CD4-positive, alpha-beta memory T cell (primary cell): ENCODE measurements at regions not wholly inside any gene's neighbourhood (a gene's known extent, or its start where the extent isn't known, plus 50 kb on each side); places are given as distances from the start of the nearest gene placed in this dataset.

Source experiments
- CTCF ChIA-PET: fragments of 350-600 bp; sonication (Branson Sonifier 250); formaldehyde crosslinking; loops from one replicate; lab custom pipeline; 2021; ENCODE audit warnings: inconsistent platforms; ENCODE audit not compliant: partially characterized antibody; lab: Charles Lee
- POLR2A ChIA-PET: fragments of 350-600 bp; sonication (Branson Sonifier 250); formaldehyde crosslinking; loops from one replicate; lab custom pipeline; 2021; ENCODE audit not compliant: partially characterized antibody; lab: Charles Lee
- DNase-seq, 5 donors: peaks; one replicate each; pipeline versions ENCODE4 v3.0.0 to v3.0.0-alpha.2; 2020 to 2022; ENCODE audit warnings: mixed read lengths in 1 of 5
- H3K27ac ChIP-seq: one replicate; pipeline ENCODE4 v1.7.0; 2013; ENCODE audit warnings: low read depth, low read length
- H3K27me3 ChIP-seq: 2 replicates; pipeline ENCODE4 v1.7.0; 2013; ENCODE audit warnings: mild to moderate bottlenecking, low read length, moderate library complexity; ENCODE audit not compliant: insufficient read depth
- H3K36me3 ChIP-seq: 2 replicates; pipeline ENCODE4 v1.7.0; 2013; ENCODE audit warnings: mild to moderate bottlenecking, low read length, moderate library complexity; ENCODE audit not compliant: insufficient read depth
- H3K4me1 ChIP-seq: 2 replicates; pipeline ENCODE4 v1.7.0; 2013; ENCODE audit warnings: mild to moderate bottlenecking, low read length, moderate library complexity; ENCODE audit not compliant: insufficient read depth
- H3K4me3 ChIP-seq, 2 donors: one replicate each; pipeline ENCODE4 v1.7.0; 2013; ENCODE audit warnings: low read length in 2 of 2, mild to moderate bottlenecking in 1 of 2
- H3K9me3 ChIP-seq, 2 donors: one replicate each; pipeline ENCODE4 v1.7.0; 2013; ENCODE audit warnings: low read length in 2 of 2, control low read depth in 1 of 2; ENCODE audit not compliant: control insufficient read depth in 1 of 2
- H3K27ac Mint-ChIP-seq, 7 donors: one replicate each; pipeline ENCODE4 v1.8.0; 2020 to 2021; ENCODE audit warnings: mixed read lengths in 7 of 7, mild to moderate bottlenecking in 6 of 7, inconsistent platforms in 3 of 7, moderate library complexity in 3 of 7
- H3K27me3 Mint-ChIP-seq, 2 donors: one replicate each; pipeline ENCODE4 v1.8.0; 2020 to 2021; ENCODE audit warnings: mixed read lengths in 2 of 2
- H3K36me3 Mint-ChIP-seq, 2 donors: one replicate each; pipeline ENCODE4 v1.8.0; 2020 to 2021; ENCODE audit warnings: mixed read lengths in 2 of 2, inconsistent platforms in 1 of 2, mild to moderate bottlenecking in 1 of 2
- H3K4me1 Mint-ChIP-seq, 4 donors: one replicate each; pipeline ENCODE4 v1.8.0; 2020 to 2021; ENCODE audit warnings: mixed read lengths in 4 of 4, mild to moderate bottlenecking in 1 of 4
- H3K4me3 Mint-ChIP-seq, 8 donors: one replicate each; pipeline ENCODE4 v1.8.0; 2020 to 2021; ENCODE audit warnings: mixed read lengths in 8 of 8, mild to moderate bottlenecking in 7 of 8, moderate library complexity in 6 of 8, inconsistent platforms in 3 of 8
- H3K9me3 Mint-ChIP-seq, 8 donors: one replicate each; pipeline ENCODE4 v1.8.0; 2020 to 2021; ENCODE audit warnings: mixed read lengths in 8 of 8, mild to moderate bottlenecking in 5 of 8, inconsistent platforms in 3 of 8, moderate library complexity in 1 of 8
- intact Hi-C: fragments of 100-400 bp; cut with micrococcal nuclease; formaldehyde crosslinking; loops from one replicate; pipeline ENCODE4 v1.15.1; 2023

GRCh38 chr2:147463881-147464520, 380.8 kb upstream of the ACVR2A start:
- no peaks in the 10 kb centered on the region for H3K36me3 ChIP-seq
- H3K27me3 Mint-ChIP-seq, result no peaks in the 10 kb centered on the region
- H3K27ac Mint-ChIP-seq, result no peak overlapping the region
- H3K36me3 Mint-ChIP-seq, result no peaks in the 10 kb centered on the region
- no peak overlapping the region for H3K27ac ChIP-seq
- no peaks in the 10 kb centered on the region for H3K27me3 ChIP-seq
- ChIA-PET POLR2A (no interaction called here), CTCF (interaction anchor here (1.0 kb wide), 1 partner anchor 12 kb away, joined by 3 read pairs; no protein-coding TSS in a partner anchor)
- H3K4me3 Mint-ChIP-seq, result no peak overlapping the region
- H3K4me1 ChIP-seq, result no peaks in the 10 kb centered on the region
- H3K9me3 Mint-ChIP-seq, result peaks cover 0 to 2% (median 0%) of the 10 kb centered on the region in 8 donors
- no peaks in the 10 kb centered on the region for H3K9me3 ChIP-seq
- no peak overlapping the region for H3K4me3 ChIP-seq
- no peaks in the 10 kb centered on the region for H3K4me1 Mint-ChIP-seq
- DNase-seq, result no peak
- intact Hi-C loops, result no loop called here

- H3K27ac Mint-ChIP-seq, result no peak overlapping the region
- H3K27ac ChIP-seq, result no peak overlapping the region
- H3K9me3 ChIP-seq, result no peaks in the 10 kb centered on the region
- intact Hi-C loops, result no loop called here
- no peaks in the 10 kb centered on the region for H3K36me3 ChIP-seq
- ChIA-PET CTCF (no interaction called here), POLR2A (no interaction called here)
- peaks cover 0 to 3% (median 0%) of the 10 kb centered on the region in 4 donors for H3K4me1 Mint-ChIP-seq
- H3K27me3 Mint-ChIP-seq, result no peaks in the 10 kb centered on the region
- no peak overlapping the region for H3K4me3 ChIP-seq
- H3K36me3 Mint-ChIP-seq, result no peaks in the 10 kb centered on the region
- no peaks in the 10 kb centered on the region for H3K4me1 ChIP-seq
- no peaks in the 10 kb centered on the region for H3K27me3 ChIP-seq
- no peak overlapping the region for H3K4me3 Mint-ChIP-seq
- H3K9me3 Mint-ChIP-seq, result no peaks in the 10 kb centered on the region
- DNase-seq, result no peak
Observed at GRCh38 chr2:147460155-147460554, 384.7 kb upstream of the ACVR2A start.

DNA sequence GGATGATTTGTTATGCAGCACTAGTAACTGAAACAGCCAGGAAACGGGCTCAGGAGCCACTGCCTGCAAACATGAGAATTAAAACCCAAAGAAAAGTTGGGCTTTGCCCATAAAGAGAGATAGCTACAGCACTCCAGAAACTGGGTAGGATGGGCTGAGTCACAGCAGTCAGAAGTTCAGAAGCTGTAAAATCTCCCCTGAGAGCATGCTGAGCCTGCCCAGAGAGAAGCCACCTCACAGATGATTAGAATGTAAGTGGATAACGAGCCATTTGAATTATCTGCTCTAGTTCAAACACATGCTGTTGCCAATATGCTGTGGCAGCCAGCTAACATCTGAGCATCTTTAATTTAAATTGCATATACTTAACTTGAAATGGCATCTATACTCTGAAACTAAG, 388.1 kb upstream of the ACVR2A start:
- Histone ChIP-seq H3K27me3 (no peaks in the 10 kb centered on the region), H3K4me1 (no peaks in the 10 kb centered on the region), H3K27ac (no peak overlapping the region), H3K4me3 (no peak overlapping the region), H3K9me3 (no peaks in the 10 kb centered on the region), H3K36me3 (no peaks in the 10 kb centered on the region)
- H3K36me3 Mint-ChIP-seq, result no peaks in the 10 kb centered on the region
- H3K9me3 Mint-ChIP-seq, result no peaks in the 10 kb centered on the region
- H3K4me3 Mint-ChIP-seq, result no peak overlapping the region
- ChIA-PET POLR2A (no interaction called here), CTCF (no interaction called here)
- peaks cover 2 to 7% (median 6%) of the 10 kb centered on the region in 4 donors for H3K4me1 Mint-ChIP-seq
- H3K27me3 Mint-ChIP-seq, result no peaks in the 10 kb centered on the region
- no peak for DNase-seq
- H3K27ac Mint-ChIP-seq, result no peak overlapping the region
- intact Hi-C loops, result no loop called here

- intact Hi-C loops, result no loop called here
- Histone ChIP-seq H3K4me1 (peaks cover 21% of the 10 kb centered on the region), H3K9me3 (no peaks in the 10 kb centered on the region), H3K36me3 (no peaks in the 10 kb centered on the region), H3K27ac (no peak overlapping the region), H3K27me3 (no peaks in the 10 kb centered on the region), H3K4me3 (no peak overlapping the region)
- H3K27ac Mint-ChIP-seq, result peak overlapping the region in 3 of 7 donors; percentile 46 to 97 (median 68)
- H3K4me3 Mint-ChIP-seq, result no peak overlapping the region
- no peaks in the 10 kb centered on the region for H3K9me3 Mint-ChIP-seq
- ChIA-PET POLR2A (no interaction called here), CTCF (interaction anchor here (0.5 kb wide), 1 partner anchor 121 kb away, joined by 3 read pairs; no protein-coding TSS in a partner anchor)
- peaks cover 11 to 35% (median 23%) of the 10 kb centered on the region in 4 donors for H3K4me1 Mint-ChIP-seq
- no peaks in the 10 kb centered on the region for H3K27me3 Mint-ChIP-seq
- no peaks in the 10 kb centered on the region for H3K36me3 Mint-ChIP-seq
- DNase-seq, result no peak
Observed at GRCh38 chr2:147451902-147452515, 392.8 kb upstream of the ACVR2A start.

- intact Hi-C loops, result no loop called here
- no peaks in the 10 kb centered on the region for H3K36me3 Mint-ChIP-seq
- Histone ChIP-seq H3K27me3 (no peaks in the 10 kb centered on the region), H3K9me3 (no peaks in the 10 kb centered on the region), H3K4me3 (no peak overlapping the region), H3K27ac (peak overlapping the region; percentile 84), H3K4me1 (peaks cover 21% of the 10 kb centered on the region), H3K36me3 (no peaks in the 10 kb centered on the region)
- no peak for DNase-seq
- POLR2A ChIA-PET, result no interaction called here
- CTCF ChIA-PET, result no interaction called here
- peak overlapping the region; percentile 29 to 99 (median 97) for H3K27ac Mint-ChIP-seq
- peak overlapping the region in 1 of 8 donors; percentile 81 for H3K4me3 Mint-ChIP-seq
- peaks cover 0 to 1% (median 0%) of the 10 kb centered on the region in 8 donors for H3K9me3 Mint-ChIP-seq
- no peaks in the 10 kb centered on the region for H3K27me3 Mint-ChIP-seq
- H3K4me1 Mint-ChIP-seq, result peaks cover 11 to 35% (median 23%) of the 10 kb centered on the region in 4 donors
Observed at GRCh38 chr2:147450661-147451510, 393.9 kb upstream of the ACVR2A start.

DNA sequence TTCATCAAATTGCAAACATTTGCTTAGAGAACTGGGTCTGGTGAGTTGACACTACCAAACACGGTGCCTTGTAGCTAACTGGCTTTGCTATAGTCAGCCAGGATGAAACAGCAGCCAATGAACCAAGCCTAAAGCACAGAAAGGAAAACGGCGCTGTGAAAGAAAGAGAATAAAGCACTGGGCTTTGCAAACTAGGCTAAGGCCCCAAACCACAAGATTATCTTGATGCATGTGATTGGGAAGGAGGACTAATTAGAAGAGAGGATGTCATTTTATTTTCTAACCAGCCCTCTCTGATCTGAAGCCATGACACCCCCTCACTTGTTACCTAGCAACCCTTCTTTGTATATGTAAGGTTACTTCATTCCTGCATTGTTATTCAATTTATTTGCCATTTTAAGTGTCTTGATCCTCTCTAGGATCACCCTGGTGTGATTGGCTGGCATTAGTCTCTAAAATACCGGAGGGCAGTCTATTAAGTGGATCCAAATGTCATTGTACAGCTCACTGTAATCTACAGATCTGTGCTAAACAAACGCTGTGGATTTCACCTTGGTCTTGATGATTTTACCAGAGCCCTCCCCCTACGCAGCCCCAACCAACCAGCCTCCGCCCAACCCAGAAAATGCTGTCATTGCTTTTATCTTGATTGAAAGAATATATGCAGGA, 395.4 kb upstream of the ACVR2A start:
- Mint-ChIP-seq H3K27ac (peak overlapping the region; percentile 95 to 99 (median 97)), H3K9me3 (peaks cover 0 to 2% (median 0%) of the 10 kb centered on the region in 8 donors), H3K36me3 (no peaks in the 10 kb centered on the region), H3K27me3 (no peaks in the 10 kb centered on the region), H3K4me1 (peaks cover 11 to 35% (median 23%) of the 10 kb centered on the region in 4 donors), H3K4me3 (peak overlapping the region; percentile 59 to 82 (median 72))
- ChIA-PET POLR2A (interaction anchor here (0.7 to 1.5 kb wide), 3 partner anchors 51 to 395 kb away, joined by 3 to 4 read pairs (median 3); no protein-coding TSS in a partner anchor), CTCF (no interaction called here)
- intact Hi-C loops, result loop anchor here (2.0 to 10.0 kb wide), 4 partner anchors 38 to 398 kb away; partner anchors contain the start of gene ACVR2A
- peak; percentile 73 to 84 (median 80) for DNase-seq
- Histone ChIP-seq H3K4me3 (peak overlapping the region in 1 of 2 donors; percentile 3), H3K27ac (peak overlapping the region; percentile 84), H3K9me3 (no peaks in the 10 kb centered on the region), H3K4me1 (peaks cover 21% of the 10 kb centered on the region), H3K27me3 (no peaks in the 10 kb centered on the region), H3K36me3 (no peaks in the 10 kb centered on the region)
